HepG2 (cell line): ENCODE measurements at regions not wholly inside any gene's neighbourhood (a gene's known extent, or its start where the extent isn't known, plus 50 kb on each side); places are given as distances from the start of the nearest gene placed in this dataset.

Experiments used
- ATAC-seq: fragments of 200-7000 bp; cut with Tn5 transposase; 3 replicates; pipeline ENCODE4 v1.9.1; 2020; ENCODE audit warnings: mild to moderate bottlenecking, moderate library complexity
- BruUV-seq: library from RNA; stranded (reverse); fragments of 400-500 nt; replicated peaks from 2 replicates; lab custom pipeline; 2021; lab: Mats Ljungman, UMichigan
- CTCF ChIA-PET: fragments of 300-600 bp; formaldehyde crosslinking; extraction: SDS; loops from one replicate; lab custom pipeline; 2021; ENCODE audit warnings: low total read pairs, inconsistent platforms, low intra/inter-chr PET ratio; lab: Yijun Ruan, JAX
- POLR2A ChIA-PET: fragments of 350-600 bp; sonication (Branson Sonifier 250); formaldehyde crosslinking; loops from one replicate; lab custom pipeline; 2020; ENCODE audit warnings: antibody characterized with exemption, inconsistent platforms; lab: Yijun Ruan, JAX
- DNase-seq: peaks from one replicate; pipeline ENCODE4 v3.0.0-alpha.2; 2015; ENCODE audit warnings: low spot score
- FAIRE-seq: peaks from 3 replicates; lab custom pipeline; 2011; peaks lifted over from hg19 to GRCh38; lab: Jason Lieb, UNC
- H2AFZ ChIP-seq: one replicate; pipeline ENCODE4 v1.6.1; 2011; ENCODE audit warnings: low read length, inconsistent platforms
- H3K27ac ChIP-seq: fragments of 300-600 bp; 3 replicates; pipeline ENCODE4 v1.8.0; 2011; ENCODE audit warnings: mixed run types, mild to moderate bottlenecking, mixed read lengths, low read length, inconsistent platforms; ENCODE audit not compliant: insufficient read depth; ENCODE audit errors: extremely low read length
- H3K27me3 ChIP-seq, 2 experiments: fragments of 200-600 bp in 1 of 2; 2 replicates in 1 of 2; 3 replicates in 1 of 2; pipeline versions ENCODE4 v1.6.0 to v1.8.0; 2011; ENCODE audit warnings: low read length in 2 of 2, mild to moderate bottlenecking in 2 of 2, moderate library complexity in 2 of 2, inconsistent platforms in 1 of 2; ENCODE audit not compliant: insufficient read depth in 2 of 2, control insufficient read depth in 1 of 2
- H3K36me3 ChIP-seq, 2 experiments: fragments of 200-600 bp in 1 of 2; replicated peaks in 1 of 2; 2 replicates in 1 of 2; 3 replicates in 1 of 2; pipeline versions ENCODE4 v1.5.1 to v1.8.0; 2011; ENCODE audit warnings: low read length in 2 of 2, inconsistent platforms in 1 of 2; ENCODE audit not compliant: insufficient read depth in 2 of 2, control insufficient read depth in 1 of 2
- H3K4me1 ChIP-seq: 2 replicates; pipeline ENCODE4 v1.5.1; 2012; ENCODE audit warnings: low read length, inconsistent platforms; ENCODE audit not compliant: insufficient read depth
- H3K4me2 ChIP-seq: 2 replicates; pipeline ENCODE4 v1.6.0; 2011; ENCODE audit warnings: low read depth, low read length, inconsistent platforms
- H3K4me3 ChIP-seq, 3 experiments: fragments of 200-600 bp in 1 of 3; sonication (generic), shearing (Covaris generic) in 1 of 3; replicated peaks in 1 of 3; 2 replicates each; pipeline ENCODE4 v1.5.1; 2011 to 2016; ENCODE audit warnings: low read length in 3 of 3, inconsistent platforms in 2 of 3, low read depth in 2 of 3, mild to moderate bottlenecking in 2 of 3, control low read depth in 1 of 3, mixed read lengths in 1 of 3; ENCODE audit not compliant: insufficient read depth in 1 of 3
- H3K79me2 ChIP-seq: one replicate; pipeline ENCODE4 v1.6.1; 2011; ENCODE audit warnings: low read length, inconsistent platforms; ENCODE audit not compliant: insufficient read depth
- H3K9ac ChIP-seq: 2 replicates; pipeline ENCODE4 v1.6.0; 2011; ENCODE audit warnings: mild to moderate bottlenecking, low read depth, low read length, inconsistent platforms; ENCODE audit not compliant: insufficient read depth
- H3K9me3 ChIP-seq: 2 replicates; pipeline ENCODE4 v1.5.1; 2012; ENCODE audit warnings: mild to moderate bottlenecking, low read length
- H4K20me1 ChIP-seq: 2 replicates; pipeline ENCODE4 v1.6.0; 2011; ENCODE audit warnings: inconsistent platforms, mild to moderate bottlenecking, low read length, moderate library complexity; ENCODE audit not compliant: insufficient read depth
- ATF1 ChIP-seq: IDR thresholded peaks from 2 replicates; pipeline ENCODE4 v1.6.1; 2016; ENCODE audit warnings: mild to moderate bottlenecking, control low read depth
- ATF7-NPFF ChIP-seq: sonication (generic); formaldehyde crosslinking; IDR thresholded peaks from 2 replicates; pipeline ENCODE4 v1.8.1; 2023; ENCODE audit warnings: mild to moderate bottlenecking, low read depth, missing genetic modification reagents, moderate library complexity
- KDM1A ChIP-seq: IDR thresholded peaks from 2 replicates; pipeline ENCODE4 v1.6.1; 2016; ENCODE audit warnings: missing compliant biosample characterization
- TAF1 ChIP-seq: sonication (generic); formaldehyde crosslinking; IDR thresholded peaks from 2 replicates; pipeline ENCODE4 v1.4.0; 2020; ENCODE audit warnings: missing genetic modification reagents
- TBX2 ChIP-seq: sonication (generic); formaldehyde crosslinking; IDR thresholded peaks from 2 replicates; pipeline ENCODE4 v1.5.0; 2020; ENCODE audit warnings: missing genetic modification reagents, mild to moderate bottlenecking, borderline replicate concordance
- TEAD3 ChIP-seq: optimal IDR thresholded peaks from 2 replicates; pipeline ENCODE3; 2016; ENCODE audit warnings: borderline replicate concordance
- ZFP82 ChIP-seq: sonication (generic); formaldehyde crosslinking; IDR thresholded peaks from 2 replicates; pipeline ENCODE4 v1.5.1; 2020; ENCODE audit warnings: mild to moderate bottlenecking, missing genetic modification reagents, borderline replicate concordance
- in situ Hi-C: cut with HindIII; loops from 2 replicates; pipeline ENCODE4 v1.10.0; 2017; ENCODE audit warnings: low pct_unique_long_range_greater_than_20kb; ENCODE audit not compliant: extremely low pct_ligation_motif_present
- intact Hi-C: fragments of 100-400 bp; cut with micrococcal nuclease; formaldehyde crosslinking; loops from one replicate; pipeline ENCODE4 v1.10.0; 2022; ENCODE audit not compliant: unreplicated experiment
- TF ChIP-seq, protein P1 (sequence below): sonication (generic); formaldehyde crosslinking; IDR thresholded peaks from 2 replicates; pipeline ENCODE4 v1.5.0; 2020; ENCODE audit warnings: missing genetic modification reagents, mild to moderate bottlenecking, borderline replicate concordance
- TF ChIP-seq, protein P2 (sequence below): sonication (generic); formaldehyde crosslinking; conservative IDR thresholded peaks from 2 replicates; pipeline ENCODE4 v1.8.0; 2022; ENCODE audit warnings: mild to moderate bottlenecking, moderate library complexity, missing genetic modification reagents
- TF ChIP-seq, protein P3 (sequence below): sonication (generic); formaldehyde crosslinking; IDR thresholded peaks from 2 replicates; pipeline ENCODE4 v1.8.1; 2023; ENCODE audit warnings: mild to moderate bottlenecking, missing genetic modification reagents, borderline replicate concordance

DNA sequence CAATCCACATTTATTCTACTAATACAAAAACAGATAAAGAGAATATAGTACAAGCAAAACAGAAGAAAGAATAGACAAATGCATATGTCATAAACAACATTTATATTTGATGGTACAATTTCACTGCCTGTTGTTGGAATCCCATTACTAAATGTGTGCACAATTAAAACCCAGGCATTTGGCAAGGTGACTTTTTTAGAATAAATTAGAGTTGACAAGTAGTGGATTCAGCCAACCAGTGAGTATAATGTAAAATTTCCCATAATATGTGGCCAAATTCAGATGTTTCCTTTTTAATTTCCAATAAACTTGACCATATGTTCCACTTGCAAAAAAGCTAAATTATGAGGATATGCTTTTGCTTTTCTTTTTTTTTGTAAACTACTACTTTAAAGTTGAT, 1578.8 kb downstream of the OLFM4 start:
- no TSS peak for BruUV-seq
- Histone ChIP-seq H2AFZ (no peak overlapping the region), H4K20me1 (no peaks in the 10 kb centered on the region), H3K9ac (no peak overlapping the region), H3K79me2 (no peaks in the 10 kb centered on the region), H3K9me3 (peaks cover 50% of the 10 kb centered on the region), H3K4me1 (no peaks in the 10 kb centered on the region), H3K4me3 (no peak overlapping the region), H3K27me3 (no peaks in the 10 kb centered on the region), H3K36me3 (no peaks in the 10 kb centered on the region), H3K27ac (no peak overlapping the region), H3K4me2 (no peak overlapping the region)
- no peak for DNase-seq
- POLR2A ChIA-PET: no interaction called here
- CTCF ChIA-PET: no interaction called here
- in situ Hi-C loops: no loop called here
- FAIRE-seq: no peak
- intact Hi-C loops: no loop called here
- TF ChIP-seq, protein P1, sequence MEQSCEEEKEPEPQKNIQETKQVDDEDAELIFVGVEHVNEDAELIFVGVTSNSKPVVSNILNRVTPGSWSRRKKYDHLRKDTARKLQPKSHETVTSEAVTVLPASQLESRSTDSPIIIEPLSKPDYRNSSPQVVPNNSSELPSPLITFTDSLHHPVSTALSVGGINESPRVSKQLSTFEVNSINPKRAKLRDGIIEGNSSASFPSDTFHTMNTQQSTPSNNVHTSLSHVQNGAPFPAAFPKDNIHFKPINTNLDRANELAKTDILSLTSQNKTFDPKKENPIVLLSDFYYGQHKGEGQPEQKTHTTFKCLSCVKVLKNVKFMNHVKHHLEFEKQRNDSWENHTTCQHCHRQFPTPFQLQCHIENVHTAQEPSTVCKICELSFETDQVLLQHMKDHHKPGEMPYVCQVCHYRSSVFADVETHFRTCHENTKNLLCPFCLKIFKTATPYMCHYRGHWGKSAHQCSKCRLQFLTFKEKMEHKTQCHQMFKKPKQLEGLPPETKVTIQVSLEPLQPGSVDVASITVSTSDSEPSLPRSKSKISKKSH (CRISPR knock-in tag): no peak
- TF ChIP-seq TAF1 (CRISPR knock-in tag) (no peak), ZFP82 (CRISPR knock-in tag) (no peak), TEAD3 (CRISPR knock-in tag) (no peak), ATF7-NPFF (CRISPR knock-in tag) (no peak), TBX2 (CRISPR knock-in tag) (no peak), KDM1A (CRISPR knock-in tag) (no peak), ATF1 (CRISPR knock-in tag) (no peak)
- TF ChIP-seq, protein P2, sequence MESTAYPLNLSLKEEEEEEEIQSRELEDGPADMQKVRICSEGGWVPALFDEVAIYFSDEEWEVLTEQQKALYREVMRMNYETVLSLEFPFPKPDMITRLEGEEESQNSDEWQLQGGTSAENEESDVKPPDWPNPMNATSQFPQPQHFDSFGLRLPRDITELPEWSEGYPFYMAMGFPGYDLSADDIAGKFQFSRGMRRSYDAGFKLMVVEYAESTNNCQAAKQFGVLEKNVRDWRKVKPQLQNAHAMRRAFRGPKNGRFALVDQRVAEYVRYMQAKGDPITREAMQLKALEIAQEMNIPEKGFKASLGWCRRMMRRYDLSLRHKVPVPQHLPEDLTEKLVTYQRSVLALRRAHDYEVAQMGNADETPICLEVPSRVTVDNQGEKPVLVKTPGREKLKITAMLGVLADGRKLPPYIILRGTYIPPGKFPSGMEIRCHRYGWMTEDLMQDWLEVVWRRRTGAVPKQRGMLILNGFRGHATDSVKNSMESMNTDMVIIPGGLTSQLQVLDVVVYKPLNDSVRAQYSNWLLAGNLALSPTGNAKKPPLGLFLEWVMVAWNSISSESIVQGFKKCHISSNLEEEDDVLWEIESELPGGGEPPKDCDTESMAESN (CRISPR knock-in tag): no peak
- TF ChIP-seq, protein P3, sequence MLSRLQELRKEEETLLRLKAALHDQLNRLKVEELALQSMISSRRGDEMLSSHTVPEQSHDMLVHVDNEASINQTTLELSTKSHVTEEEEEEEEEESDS (CRISPR knock-in tag): no peak
- no peak for ATAC-seq
